Left lobe of liver (tissue), 2 donors: ENCODE measurements at regions not wholly inside any gene's neighbourhood (a gene's known extent, or its start where the extent isn't known, plus 50 kb on each side); places are given as distances from the start of the nearest gene placed in this dataset.

Experiments
- ATAC-seq: fragments of 200-7000 bp; cut with Tn5 transposase; one replicate; pipeline ENCODE4 v1.9.1; 2020; ENCODE audit warnings: mild to moderate bottlenecking, moderate library complexity
- DNase-seq: peaks from one replicate; pipeline ENCODE4 v3.0.0-alpha.2; 2020; ENCODE audit warnings: low spot score
- donor health status: DM: no; HTN: no; CAD: no; lungs with moderate emphysema.
- donor health status: DM: no; HTN: yes; CAD: no.

- ATAC-seq (no peak), DNase-seq (no peak)
Observed at GRCh38 chr4:57924951-57925350, 814.8 kb upstream of the IGFBP7 start.

GRCh38 chr4:57916479-57916878 is 806.3 kb upstream of the IGFBP7 start:
- no peak for ATAC-seq
- DNase-seq: no peak

- DNase-seq: no peak
- no peak for ATAC-seq
Observed at GRCh38 chr4:57911203-57911602, 801.0 kb upstream of the IGFBP7 start.

GRCh38 chr4:57910151-57910550 is 800.0 kb upstream of the IGFBP7 start:
- ATAC-seq (no peak), DNase-seq (no peak)

- no peak for ATAC-seq
Observed at GRCh38 chr4:57905965-57906364, 795.8 kb upstream of the IGFBP7 start.

GRCh38 chr4:57877047-57877458 is 766.9 kb upstream of the IGFBP7 start:
- DNase-seq (no peak), ATAC-seq (no peak)

More at GRCh38 chr4:57905965-57906364, 795.8 kb upstream of the IGFBP7 start:
- DNase-seq: no peak

- DNase-seq (no peak), ATAC-seq (no peak)
Observed at GRCh38 chr4:57875829-57876392, 765.7 kb upstream of the IGFBP7 start.

GRCh38 chr4:57866468-57867171 is 756.4 kb upstream of the IGFBP7 start:
- DNase-seq (no peak), ATAC-seq (no peak)

- ATAC-seq: no peak
Observed at GRCh38 chr4:57865264-57865663, 755.1 kb upstream of the IGFBP7 start.

GRCh38 chr4:57854748-57855147 is 744.6 kb upstream of the IGFBP7 start:
- DNase-seq: no peak

More at GRCh38 chr4:57865264-57865663, 755.1 kb upstream of the IGFBP7 start:
- DNase-seq: no peak

GRCh38 chr4:57850141-57850540 is 740.0 kb upstream of the IGFBP7 start:
- DNase-seq: no peak
- ATAC-seq: no peak

More at GRCh38 chr4:57854748-57855147, 744.6 kb upstream of the IGFBP7 start:
- ATAC-seq: peak; percentile 52

- no peak for DNase-seq
- ATAC-seq: no peak
Observed at GRCh38 chr4:57832083-57832482, 721.9 kb upstream of the IGFBP7 start.

- DNase-seq: no peak
Observed at GRCh38 chr4:57789666-57790065, 679.5 kb upstream of the IGFBP7 start.

GRCh38 chr4:57777876-57778275 is 667.7 kb upstream of the IGFBP7 start:
- no peak for DNase-seq

More at GRCh38 chr4:57789666-57790065, 679.5 kb upstream of the IGFBP7 start:
- no peak for ATAC-seq

GRCh38 chr4:57774681-57775080 is 664.5 kb upstream of the IGFBP7 start:
- no peak for DNase-seq
- ATAC-seq: no peak

More at GRCh38 chr4:57777876-57778275, 667.7 kb upstream of the IGFBP7 start:
- no peak for ATAC-seq

- ATAC-seq (no peak), DNase-seq (no peak)
Observed at GRCh38 chr4:57774171-57774570, 664.0 kb upstream of the IGFBP7 start.

GRCh38 chr4:57766341-57766740 is 656.2 kb upstream of the IGFBP7 start:
- DNase-seq (no peak), ATAC-seq (no peak)

GRCh38 chr4:57764856-57765255 is 654.7 kb upstream of the IGFBP7 start:
- DNase-seq (no peak), ATAC-seq (no peak)

- ATAC-seq (no peak), DNase-seq (no peak)
Observed at GRCh38 chr4:57763070-57763469, 652.9 kb upstream of the IGFBP7 start.

- no peak for ATAC-seq
- DNase-seq: no peak
Observed at GRCh38 chr4:57740625-57741190, 630.5 kb upstream of the IGFBP7 start.

GRCh38 chr4:57736781-57737180 is 626.6 kb upstream of the IGFBP7 start:
- DNase-seq: no peak
- no peak for ATAC-seq

GRCh38 chr4:57734104-57734670 is 624.0 kb upstream of the IGFBP7 start:
- ATAC-seq (no peak), DNase-seq (no peak)
